ENCODE measurements at regions not wholly inside any gene's neighbourhood (a gene's known extent, or its start where the extent isn't known, plus 50 kb on each side); places are given as distances from the start of the nearest gene placed in this dataset.
"Not testable (repeated sequence)": the region's sequence is repeated elsewhere in the genome, so short reads cannot be mapped to it uniquely, and the experiment has no call there.

DNA sequence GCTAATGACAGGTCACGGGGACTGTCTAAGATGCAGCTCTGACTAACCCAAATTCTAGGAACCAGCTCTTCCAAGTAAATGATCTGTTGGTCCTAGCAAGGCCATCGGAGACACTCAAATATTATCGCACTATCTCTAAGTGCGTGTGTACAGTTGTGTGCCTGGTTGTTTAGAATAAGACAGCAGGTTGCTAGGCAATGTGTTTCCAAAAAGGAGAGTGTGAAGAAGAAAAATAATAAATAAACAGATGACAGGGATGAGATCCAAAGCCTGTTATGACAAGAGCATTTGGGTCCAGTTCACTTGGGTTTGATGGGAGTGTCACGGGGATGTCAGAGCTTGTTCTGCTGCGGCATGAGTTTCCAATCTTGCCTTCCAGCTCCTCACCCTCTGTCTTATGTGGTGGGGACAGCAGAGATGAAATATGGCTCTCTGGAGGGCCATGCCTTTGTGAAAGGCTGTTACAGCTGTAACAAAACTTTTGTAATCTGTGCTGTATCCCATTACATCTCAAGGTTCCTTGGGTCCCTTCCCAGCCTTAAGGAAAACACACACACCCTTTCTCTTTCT is 127.5 kb upstream of the TNP1 start:
- DNase-seq (ENCODE audit: low spot score), result no peak

DNA sequence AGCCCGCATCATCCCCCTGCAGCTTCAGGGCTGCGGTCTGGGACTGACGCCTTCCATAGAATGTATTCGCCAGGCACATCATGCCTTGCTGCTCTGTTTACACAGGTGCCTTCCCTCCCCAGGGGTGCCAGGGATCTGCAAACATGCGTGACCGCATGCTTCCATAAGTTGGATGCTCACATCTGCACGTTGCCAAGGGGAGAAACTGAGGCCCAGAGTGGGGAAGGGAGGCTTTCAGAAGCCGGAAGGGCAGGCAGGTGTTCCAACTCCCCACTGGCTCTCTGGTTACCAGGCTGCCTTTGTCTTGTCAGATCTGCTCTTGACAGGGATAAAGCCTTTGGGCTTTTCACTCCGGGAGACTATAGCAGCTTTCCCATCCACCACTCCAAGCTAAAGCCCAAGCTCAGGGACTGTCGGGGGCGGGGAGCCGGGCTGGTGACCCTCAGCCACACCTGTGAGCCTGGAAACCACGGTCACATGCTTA is 125.8 kb upstream of the TNP1 start:
- no peak for DNase-seq (ENCODE audit: low spot score)

- DNase-seq (ENCODE audit: low spot score), result no peak
Observed at GRCh38 chr2:216984937-216985336, 125.1 kb upstream of the TNP1 start.

DNA sequence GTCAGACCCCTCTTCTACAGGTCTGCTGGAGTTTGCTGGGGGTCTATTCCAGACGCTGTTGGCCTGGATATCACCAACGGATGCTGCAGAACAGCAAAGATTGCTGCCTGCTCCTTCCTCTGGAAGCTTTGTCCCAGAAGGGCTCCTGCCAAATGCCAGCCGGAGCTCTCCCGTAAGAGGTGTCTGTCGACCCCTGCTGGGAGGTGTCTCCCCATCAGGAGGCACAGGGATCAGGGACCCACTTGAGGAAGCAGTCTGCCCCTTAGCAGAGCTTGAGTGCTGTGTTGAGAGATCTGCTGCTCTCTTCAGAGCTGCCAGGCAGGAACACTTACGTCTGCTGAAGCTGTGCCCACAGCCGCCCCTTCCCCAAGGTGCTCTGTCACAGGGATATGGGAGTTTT is 122.1 kb upstream of the TNP1 start:
- DNase-seq (ENCODE audit: low spot score), result not testable (repeated sequence)

GRCh38 chr2:216980510-216980909 is 120.6 kb upstream of the TNP1 start:
- not testable (repeated sequence) for DNase-seq (ENCODE audit: low spot score)

- no peak for DNase-seq (ENCODE audit: low spot score)
Observed at GRCh38 chr2:216974321-216975302, 114.7 kb upstream of the TNP1 start.

DNA sequence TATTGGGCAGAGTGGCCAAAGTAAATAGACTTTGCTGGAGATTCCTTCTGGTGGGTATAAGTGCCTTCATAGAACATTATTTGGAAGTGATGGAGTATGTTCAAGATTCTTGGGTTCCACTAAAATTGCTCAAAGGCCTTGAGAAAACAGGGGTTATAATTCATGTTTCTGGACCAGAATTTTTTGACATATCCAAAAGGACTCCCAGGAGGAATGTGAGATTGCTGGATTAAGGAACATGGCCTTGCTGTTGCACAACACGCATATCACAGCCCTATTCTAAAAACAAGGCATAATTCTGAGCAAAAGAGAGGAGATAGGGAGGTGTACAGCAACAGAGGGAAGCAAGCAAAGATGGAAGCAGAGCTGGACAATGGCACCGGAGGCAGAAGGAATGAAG is 111.7 kb upstream of the TNP1 start:
- DNase-seq (ENCODE audit: low spot score), result no peak

- DNase-seq (ENCODE audit: low spot score), result no peak
Observed at GRCh38 chr2:216970359-216970915, 110.6 kb upstream of the TNP1 start.

- DNase-seq (ENCODE audit: low spot score), result no peak
Observed at GRCh38 chr2:216967889-216968288, 108.0 kb upstream of the TNP1 start.

DNA sequence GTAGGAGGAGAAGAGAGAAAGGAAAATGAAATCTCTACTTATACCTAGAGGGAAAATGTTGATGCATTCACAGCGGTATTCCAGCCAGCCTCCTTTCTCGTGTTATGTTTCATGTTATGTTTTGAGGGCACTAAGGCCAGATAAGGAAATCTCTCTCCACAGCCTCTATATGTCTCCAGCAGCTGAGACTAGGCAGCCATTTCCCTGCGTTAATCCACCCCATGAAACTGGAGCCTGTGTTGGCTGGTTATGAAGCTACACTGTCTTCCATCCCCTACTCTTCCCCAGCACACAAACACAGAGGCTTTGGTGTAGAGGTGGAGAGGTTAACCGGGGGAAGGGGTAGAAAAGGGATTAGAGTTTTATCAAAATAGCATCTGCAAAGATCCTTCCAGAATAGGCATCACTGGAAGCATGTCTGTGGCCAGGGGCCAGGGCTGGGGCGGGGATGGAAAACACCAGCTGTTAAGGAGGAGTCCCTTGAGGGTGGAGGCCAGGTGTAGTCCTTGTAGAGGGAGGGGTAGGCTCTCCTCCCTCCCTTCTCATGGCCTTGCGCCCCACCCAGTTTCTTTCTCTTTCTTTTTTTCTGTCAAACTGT is 100.9 kb upstream of the TNP1 start:
- DNase-seq (ENCODE audit: low spot score), result no peak

DNA sequence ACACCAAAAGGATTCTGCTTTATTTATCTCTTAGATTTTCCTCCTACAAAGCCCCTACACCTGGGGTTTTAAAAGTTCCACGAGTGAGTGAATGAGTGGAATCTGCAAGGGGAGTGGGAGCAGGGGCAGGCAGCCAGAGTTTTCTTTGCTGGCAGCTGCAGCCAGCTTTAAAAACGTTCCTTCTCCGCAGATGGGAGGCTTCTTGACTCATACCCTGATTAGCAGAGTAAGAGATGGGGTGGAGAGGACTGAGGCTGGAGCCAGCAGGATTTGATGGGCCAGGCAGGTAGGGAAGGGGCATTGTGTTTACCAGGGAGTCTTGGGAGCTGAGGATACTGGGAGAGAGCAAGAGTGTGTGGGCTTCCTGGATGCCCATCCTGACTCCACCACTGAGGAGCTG is 99.6 kb upstream of the TNP1 start:
- no peak for DNase-seq (ENCODE audit: low spot score)

DNA sequence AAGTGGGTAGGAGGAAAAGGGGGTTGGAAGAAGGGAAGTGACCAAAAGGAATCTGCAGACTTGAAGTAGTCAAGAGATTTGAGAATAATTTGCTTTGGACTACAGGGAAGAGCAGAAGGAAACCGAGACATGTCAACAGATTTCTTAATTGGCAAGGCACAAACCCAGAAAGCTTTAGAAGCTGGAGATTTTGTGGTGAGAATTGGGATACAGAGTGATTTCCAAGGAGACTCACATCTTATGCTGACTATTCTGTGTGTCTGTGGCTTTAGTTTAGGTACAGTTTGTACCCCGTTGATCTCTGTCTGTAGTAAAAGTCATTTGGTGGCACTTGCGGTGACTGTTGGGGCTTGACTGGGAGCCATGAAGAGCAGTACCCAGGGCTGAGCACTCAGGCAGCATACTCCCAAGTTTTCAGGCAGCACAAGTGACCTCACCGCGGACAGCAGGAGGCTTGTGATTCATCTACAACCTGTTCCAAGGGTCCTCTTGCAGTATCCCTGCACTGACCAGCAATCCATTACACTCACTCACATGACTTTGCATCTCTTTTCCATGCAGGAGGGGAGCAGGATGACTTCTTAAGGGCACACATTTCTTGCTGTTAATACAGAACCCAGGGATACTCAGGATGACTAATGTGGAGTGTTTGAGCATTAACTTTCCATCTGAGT is 97.1 kb upstream of the TNP1 start:
- DNase-seq (ENCODE audit: low spot score), result no peak

DNA sequence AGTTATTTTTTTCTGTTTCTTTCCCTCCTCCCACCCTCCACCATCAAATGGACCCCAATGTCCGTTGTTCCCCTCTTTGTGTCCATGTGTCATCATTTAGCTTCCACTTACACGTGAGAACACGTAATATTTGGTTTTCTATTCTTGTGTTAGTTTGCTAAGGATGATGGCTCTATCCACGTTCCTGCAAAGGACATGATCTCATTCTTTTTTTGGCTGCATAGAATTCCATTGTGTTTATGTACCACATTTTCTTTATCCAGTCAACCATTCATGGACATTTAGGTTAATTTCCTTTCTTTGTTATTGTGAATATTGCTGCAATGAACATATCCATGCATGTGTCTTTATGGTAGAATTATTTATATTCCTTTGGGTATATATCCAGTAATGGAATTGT is 91.3 kb upstream of the TNP1 start:
- DNase-seq (ENCODE audit: low spot score), result no peak

DNA sequence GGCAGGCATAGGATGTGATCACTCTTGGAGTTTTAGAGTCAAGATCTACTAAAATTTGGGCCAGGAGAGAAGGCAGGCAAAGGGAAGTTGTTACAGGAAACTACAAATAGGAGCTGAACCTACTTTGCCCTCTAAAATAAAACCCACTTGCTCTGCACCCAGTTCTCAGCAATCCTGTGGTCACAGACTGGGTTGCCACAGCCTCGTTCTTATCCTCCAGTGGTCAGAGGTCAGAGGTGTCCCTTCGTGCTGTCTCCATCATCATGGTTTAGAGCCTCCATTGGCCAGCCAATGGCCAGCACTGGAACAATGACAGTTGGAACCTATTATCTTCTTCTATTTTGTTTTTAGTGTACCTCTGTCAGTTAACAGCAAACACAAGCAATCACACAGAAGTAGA is 90.7 kb upstream of the TNP1 start:
- DNase-seq (ENCODE audit: low spot score), result no peak

DNA sequence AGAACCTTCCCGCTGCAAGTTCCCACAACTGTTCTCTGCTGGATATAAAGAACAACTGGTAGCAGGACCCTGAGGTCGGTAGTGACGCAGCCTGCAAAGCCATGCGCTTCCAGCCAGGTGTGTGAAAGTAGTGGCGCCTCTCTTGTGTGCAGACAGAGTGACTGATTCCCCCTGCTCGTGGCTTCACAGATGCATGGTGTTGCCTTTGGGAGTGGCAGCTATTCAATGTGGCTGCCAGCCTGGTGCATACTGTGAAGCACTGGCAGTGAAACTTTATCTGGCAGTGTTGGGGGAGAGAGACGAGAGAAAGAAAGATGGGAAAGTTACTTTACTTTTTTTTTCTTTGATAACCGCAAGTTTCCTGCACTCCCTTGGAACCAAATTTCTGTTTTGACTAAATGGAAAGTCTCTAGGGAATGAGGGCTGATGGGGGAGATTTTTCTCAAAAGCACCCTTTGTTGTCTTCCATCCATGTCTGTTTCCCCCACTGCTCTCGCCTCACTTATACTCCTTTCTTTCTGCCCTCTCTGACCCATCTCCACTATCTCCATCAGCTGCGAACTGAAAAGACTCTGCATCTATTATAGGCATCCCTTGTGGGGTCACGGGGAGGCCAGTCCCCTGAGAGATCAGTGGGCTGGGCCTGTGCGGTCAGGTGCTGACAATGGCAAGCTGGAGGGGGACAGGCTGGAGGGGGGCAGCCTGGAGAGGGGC is 90.0 kb upstream of the TNP1 start:
- no peak for DNase-seq (ENCODE audit: low spot score)

- no peak for DNase-seq (ENCODE audit: low spot score)
Observed at GRCh38 chr2:216947055-216947454, 87.2 kb upstream of the TNP1 start.

- DNase-seq (ENCODE audit: low spot score), result no peak
Observed at GRCh38 chr2:216944733-216945132, 84.9 kb upstream of the TNP1 start.

DNA sequence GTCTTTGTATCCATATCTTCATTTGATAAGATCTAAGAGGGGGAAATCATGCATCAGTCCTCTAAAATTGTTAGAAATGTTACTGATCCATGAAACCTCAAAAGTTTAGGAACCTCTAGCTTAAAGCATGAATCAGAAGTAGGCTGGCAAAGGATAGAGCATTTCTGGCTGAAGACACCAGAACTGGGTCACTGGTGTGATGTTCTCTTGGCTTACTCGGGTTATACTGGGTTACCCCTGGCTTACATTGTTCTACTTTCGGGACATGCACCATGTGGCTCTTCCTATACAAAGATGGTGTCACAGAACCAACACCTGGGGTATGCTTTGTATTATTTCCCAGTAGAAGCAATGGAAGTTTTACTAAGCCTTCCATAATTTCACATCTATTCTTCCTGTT is 83.2 kb upstream of the TNP1 start:
- DNase-seq (ENCODE audit: low spot score), result no peak

DNA sequence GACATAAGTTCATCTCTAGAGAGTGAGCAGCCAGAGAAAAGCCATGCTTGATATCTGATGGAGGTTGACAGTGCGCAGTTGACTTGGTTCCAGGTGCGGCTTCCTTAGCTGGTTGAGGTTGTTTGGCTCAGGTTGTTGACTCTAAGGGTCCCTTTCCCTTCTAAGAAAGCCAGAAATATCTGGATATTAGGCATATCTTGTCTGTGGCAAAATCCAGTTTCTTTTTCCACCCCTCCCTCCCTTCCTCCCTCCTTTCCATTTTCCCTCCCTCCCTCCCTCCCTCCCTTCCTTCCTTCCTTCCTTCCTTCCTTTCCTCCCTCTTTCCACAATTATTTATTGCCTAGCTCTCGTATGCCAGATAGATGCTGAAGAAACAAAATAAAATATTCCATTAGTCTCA is 82.6 kb upstream of the TNP1 start:
- DNase-seq (ENCODE audit: low spot score), result no peak

- DNase-seq (ENCODE audit: low spot score), result no peak
Observed at GRCh38 chr2:216942016-216942415, 82.2 kb upstream of the TNP1 start.

- DNase-seq (ENCODE audit: low spot score), result no peak
Observed at GRCh38 chr2:216936954-216937357, 77.1 kb upstream of the TNP1 start.

DNA sequence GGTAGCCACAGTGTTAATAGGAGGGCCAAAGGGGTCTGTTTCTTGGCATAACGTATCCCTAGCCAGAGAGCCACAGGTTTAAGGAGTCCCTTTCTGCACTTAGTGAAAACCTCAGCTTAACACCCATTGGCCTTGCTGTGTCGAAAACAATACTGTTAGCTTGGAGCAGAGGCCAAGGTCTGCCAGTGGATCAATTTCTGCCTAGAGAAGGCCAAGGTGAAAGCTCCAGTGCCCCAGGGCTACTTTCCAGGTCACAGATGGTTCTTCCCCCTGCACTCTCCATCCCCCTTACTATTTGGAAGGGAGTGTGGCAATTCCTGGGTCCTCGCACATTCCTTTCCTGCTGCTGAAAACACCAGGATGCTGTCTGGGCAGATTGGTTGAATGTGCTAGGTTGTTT is 74.8 kb upstream of the TNP1 start:
- no peak for DNase-seq (ENCODE audit: low spot score)
